ENCODE measurements at regions not wholly inside any gene's neighbourhood (a gene's known extent, or its start where the extent isn't known, plus 50 kb on each side); places are given as distances from the start of the nearest gene placed in this dataset.
"Not testable (repeated sequence)": the region's sequence is repeated elsewhere in the genome, so short reads cannot be mapped to it uniquely, and the experiment has no call there.

DNA sequence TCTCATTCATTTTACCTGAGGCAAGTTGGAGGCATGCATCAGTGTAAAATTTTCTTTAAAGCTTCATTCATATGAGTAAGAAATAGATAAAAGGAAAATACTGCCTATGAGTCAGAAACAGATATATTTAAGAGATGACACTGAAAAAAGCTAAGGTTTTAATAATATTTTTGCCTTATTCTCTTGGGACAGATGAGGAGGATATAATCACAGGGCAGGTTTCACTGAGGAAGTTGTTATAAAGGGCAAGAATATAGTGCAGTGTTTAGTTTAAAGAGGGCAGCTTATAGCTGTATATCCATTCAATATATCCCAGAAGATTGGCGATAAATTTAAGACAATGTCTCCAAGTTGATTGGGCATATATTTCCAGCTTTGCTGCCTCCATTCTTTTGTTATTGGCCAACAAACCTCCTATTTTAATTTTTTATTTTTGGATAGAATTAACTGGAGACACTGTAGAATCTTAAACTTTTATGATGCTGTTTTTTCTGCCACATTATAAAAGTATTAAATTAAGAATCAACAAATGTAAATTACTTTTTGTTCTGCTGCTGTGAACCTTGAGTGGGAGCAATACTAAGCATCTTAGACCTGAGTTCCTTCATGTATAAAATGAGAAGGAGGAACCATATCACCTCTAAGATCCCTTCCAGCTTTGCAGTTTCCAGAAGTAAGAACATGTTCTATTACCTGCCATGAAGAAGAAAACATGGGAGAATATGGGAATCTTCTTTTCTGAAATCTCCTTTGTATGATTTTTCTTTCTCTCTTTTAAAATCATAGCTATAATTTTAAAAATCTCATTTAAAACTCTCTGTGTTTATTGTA lies 171.6 kb downstream of the S1PR1 start:
- DNase-seq (ENCODE audit: low read depth in 2 of 2, low spot score in 1 of 2), result no peak

DNA sequence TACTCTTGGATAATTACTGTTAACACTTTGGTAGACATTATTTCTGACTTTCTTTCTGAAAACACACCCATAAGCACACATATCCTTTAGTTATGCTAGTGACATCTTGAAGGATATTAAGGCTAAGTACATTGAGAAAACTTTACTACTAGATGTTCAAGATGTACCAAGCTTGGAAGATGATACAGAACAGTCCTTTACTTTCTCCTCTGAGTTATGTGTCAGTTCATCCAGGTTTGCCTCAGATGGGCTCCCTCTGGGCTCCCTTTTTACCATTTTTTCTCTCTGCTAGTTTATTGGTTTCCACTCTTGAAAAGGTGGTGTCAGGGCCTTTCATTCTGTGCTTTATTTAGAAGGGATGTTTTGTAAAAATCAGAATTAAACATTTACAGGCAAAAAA lies 172.3 kb downstream of the S1PR1 start:
- no peak for DNase-seq (ENCODE audit: low read depth in 2 of 2, low spot score in 1 of 2)

DNA sequence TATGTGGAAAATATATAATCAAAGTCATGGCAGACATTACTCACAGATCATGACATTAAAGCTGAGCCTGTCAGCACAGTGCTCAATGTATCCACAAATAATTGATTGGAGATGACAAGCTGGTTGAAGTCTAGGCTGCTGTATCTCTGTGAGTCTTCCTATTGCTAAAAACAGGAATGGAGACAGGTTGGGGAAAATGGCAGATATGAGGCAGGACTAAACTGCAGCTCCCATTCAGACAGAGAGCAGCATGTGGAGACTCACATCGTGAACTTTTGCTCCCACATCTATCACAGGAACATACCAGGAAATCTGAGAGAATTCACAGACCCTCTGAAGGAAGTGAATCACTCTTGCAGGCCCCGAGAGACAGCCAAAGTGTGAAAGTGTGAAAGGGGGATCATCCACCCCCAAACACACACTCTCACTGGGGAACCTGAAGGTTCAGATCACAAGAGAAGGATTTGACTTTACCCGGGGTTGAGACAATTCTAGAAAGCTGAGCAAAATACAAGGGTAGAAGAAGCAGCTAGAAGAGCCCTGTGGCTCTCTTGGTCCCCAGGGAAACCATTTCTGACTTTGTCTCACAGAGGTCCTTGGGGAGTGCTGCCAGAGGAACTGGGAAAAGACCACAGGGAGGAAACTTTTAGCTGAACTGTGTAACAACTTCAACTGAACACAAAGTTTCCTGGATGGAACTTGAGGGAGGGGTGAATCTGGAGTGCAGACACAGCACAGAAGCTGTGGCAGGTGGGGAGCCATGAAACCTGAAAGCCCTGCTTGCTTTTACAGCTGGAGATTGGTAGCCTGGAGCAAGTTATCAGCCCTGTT lies 173.4 kb downstream of the S1PR1 start:
- DNase-seq (ENCODE audit: low read depth in 2 of 2, low spot score in 1 of 2), result no peak

- DNase-seq (ENCODE audit: low read depth in 2 of 2, low spot score in 1 of 2), result no peak
Measured at GRCh38 chr1:101420406-101420805, 183.6 kb downstream of the S1PR1 start.

- not testable (repeated sequence) for DNase-seq (ENCODE audit: low read depth in 2 of 2, low spot score in 1 of 2)
Measured at GRCh38 chr1:101428083-101428482, 191.3 kb downstream of the S1PR1 start.

DNA sequence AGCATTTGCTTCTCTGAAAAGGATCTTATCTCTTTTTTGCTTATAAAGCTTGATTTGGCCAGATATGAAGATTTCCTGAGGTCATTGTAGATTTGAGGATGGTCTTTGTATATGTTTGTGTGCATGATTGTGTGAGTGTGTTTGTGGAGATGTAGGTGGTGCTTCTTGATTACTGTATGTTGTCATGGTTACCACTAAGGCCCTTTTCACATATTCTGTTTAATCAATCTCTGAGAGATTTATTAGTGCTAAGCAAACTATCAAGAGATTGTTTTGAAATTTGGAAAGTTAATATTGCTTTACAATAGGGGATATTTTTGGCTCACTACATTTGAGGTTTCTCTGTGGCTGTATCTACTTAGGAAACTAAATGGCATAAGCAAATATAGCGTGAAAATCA lies 191.7 kb downstream of the S1PR1 start:
- DNase-seq (ENCODE audit: low read depth in 2 of 2, low spot score in 1 of 2), result no peak

- DNase-seq (ENCODE audit: low read depth in 2 of 2, low spot score in 1 of 2), result no peak
Measured at GRCh38 chr1:101431956-101432510, 195.2 kb downstream of the S1PR1 start.

GRCh38 chr1:101435831-101436511 lies 199.2 kb downstream of the S1PR1 start:
- DNase-seq (ENCODE audit: low read depth in 2 of 2, low spot score in 1 of 2), result no peak

DNA sequence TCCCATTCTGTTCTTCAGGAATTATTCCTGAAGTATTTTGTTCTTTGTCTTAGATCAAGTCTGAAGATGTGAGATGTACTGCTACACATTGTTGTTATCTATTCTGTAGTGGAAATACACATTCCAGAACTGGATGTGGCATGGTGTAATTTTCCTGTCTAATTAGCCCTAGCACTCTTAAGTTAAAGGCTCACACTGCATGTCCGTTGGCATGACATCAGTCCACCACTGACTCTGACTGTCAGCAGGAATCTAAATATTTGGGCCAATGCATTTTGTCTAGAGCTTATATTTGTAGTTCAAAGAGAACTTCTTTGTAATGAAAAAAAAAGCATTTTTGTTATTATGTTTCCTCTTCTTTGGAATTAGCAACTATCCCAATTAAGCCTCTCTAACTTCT lies 201.0 kb downstream of the S1PR1 start:
- no peak for DNase-seq (ENCODE audit: low read depth in 2 of 2, low spot score in 1 of 2)

GRCh38 chr1:101438359-101438758 lies 201.5 kb downstream of the S1PR1 start:
- DNase-seq (ENCODE audit: low read depth in 2 of 2, low spot score in 1 of 2), result no peak

GRCh38 chr1:101440485-101440884 lies 203.7 kb downstream of the S1PR1 start:
- no peak for DNase-seq (ENCODE audit: low read depth in 2 of 2, low spot score in 1 of 2)

DNA sequence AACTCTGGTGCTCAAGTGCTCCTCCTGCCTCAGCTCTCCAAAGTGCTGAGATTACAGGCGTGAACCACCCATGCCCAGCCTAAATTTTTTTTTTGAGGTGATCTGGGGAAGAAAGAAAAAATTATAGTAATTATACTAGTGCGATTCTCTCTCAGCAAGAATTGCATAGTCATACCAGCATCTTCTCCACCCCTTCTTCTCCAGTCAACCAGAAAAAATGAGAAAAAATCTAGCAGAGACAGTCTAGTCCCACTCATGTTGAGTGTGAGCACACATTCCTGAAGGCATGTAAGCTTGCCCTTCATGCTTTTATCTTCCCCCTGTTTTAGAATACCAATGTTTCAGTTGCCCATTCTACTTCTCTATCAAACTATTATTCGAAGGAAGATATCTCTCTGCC lies 207.6 kb downstream of the S1PR1 start:
- no peak for DNase-seq (ENCODE audit: low read depth in 2 of 2, low spot score in 1 of 2)

DNA sequence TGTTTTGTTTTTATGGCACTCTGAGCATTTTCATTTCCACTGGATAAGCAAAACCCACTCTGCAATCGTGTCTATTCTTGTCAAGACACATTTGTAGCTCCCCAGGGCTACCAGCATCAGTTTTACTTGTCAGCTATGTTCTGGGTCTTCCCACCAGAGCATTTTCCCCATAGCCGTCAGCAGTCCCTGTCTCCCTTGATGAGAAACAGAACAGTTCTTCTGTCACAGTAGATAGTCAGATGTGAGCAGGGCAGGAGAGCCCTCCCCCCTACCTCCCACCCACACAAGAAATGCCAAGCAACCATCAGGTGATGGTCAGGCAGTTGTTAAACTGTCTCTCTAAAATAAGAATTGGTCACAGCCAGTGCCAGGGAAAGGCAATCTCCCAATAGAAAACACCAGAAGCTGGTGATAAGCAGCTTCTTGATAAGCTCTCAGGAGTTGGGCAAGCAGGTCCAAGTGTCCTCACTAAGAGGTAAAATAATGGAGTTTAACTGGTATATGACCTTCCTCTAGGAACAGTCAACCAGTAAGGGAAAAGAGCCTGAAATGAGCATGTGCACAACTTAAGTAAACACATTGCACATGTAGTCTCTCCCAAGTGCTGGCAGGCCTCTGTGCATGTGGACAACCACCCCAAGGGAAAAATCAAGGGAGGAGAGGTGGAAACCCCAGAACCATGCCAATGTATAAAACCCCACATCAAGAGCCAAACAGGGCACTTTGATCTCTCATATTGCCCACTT lies 208.2 kb downstream of the S1PR1 start:
- DNase-seq (ENCODE audit: low read depth in 2 of 2, low spot score in 1 of 2), result no peak

DNA sequence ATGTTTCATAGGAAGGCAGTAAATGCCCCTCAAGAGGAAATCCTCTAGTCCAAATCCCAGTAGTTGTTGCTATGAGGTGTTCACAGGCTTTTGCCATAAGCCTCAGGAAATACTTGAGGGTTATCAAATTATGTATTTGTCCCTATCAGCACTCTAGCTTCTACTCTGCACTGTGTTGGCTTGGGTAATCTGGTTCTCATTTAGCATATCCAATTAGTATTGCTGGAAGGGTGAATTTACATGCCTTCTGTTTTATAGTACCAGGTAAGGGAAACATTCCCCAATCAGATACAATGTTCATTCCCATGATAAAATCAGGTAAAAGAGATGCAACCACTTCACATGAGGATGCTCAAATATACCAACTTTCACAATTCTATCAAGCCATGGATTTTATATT lies 211.2 kb downstream of the S1PR1 start:
- no peak for DNase-seq (ENCODE audit: low read depth in 2 of 2, low spot score in 1 of 2)

DNA sequence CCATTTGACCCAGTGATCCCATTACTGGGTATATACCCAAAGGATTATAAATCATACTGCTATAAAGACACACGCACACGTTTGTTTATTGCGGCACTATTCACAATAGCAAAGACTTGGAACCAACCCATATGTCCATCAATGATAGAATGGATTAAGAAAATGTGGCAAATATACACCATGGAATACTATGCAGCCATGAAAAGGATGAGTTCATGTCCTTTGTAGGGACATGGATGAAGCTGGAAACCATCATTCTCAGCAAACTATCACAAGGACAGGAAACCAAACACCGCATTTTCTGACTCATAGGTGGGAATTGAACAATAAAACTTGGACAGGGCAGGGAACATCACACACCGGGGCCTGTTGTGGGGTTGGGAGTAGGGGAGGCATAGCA lies 213.9 kb downstream of the S1PR1 start:
- DNase-seq (ENCODE audit: low read depth in 2 of 2, low spot score in 1 of 2), result not testable (repeated sequence)

DNA sequence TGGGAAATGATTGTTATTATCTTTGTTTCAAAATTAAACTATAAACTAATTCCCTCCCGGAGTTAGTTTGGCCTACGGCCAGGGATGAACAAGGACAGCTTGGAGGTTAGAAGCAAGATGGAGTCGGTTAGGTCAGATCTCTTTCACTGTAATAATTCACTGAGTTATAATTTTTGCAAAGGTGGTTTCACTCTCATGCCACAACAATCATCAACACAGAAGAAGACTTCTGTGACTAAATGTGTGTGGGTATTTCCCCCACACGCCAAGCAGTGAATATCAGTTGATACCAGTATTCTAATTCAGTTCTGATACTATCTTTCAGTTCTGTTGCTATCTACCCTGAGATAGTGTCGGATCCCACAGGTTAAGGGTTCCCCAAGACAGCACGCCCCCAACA lies 215.1 kb downstream of the S1PR1 start:
- DNase-seq (ENCODE audit: low read depth in 2 of 2, low spot score in 1 of 2), result no peak

GRCh38 chr1:101452825-101453224 lies 216.0 kb downstream of the S1PR1 start:
- no peak for DNase-seq (ENCODE audit: low read depth in 2 of 2, low spot score in 1 of 2)

GRCh38 chr1:101453844-101454243 lies 217.0 kb downstream of the S1PR1 start:
- DNase-seq (ENCODE audit: low read depth in 2 of 2, low spot score in 1 of 2), result no peak

DNA sequence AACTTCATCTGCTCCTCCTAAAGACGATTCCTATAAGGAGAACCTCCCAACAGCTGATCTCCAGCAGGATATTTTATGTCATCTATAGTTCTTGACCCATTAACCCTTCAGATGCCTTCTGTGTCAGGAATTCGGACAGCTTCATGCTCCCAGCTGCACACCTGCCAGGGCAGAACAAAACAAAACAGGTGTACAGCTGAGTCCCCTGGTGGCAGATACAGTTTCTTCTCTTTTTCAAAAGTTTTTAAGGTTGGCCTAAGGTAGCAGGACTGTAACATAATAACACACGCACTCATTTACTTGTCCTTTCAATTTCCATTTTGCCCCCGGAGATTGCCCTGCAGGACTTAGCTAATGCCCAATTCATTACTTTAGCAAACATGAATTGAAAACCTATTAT lies 218.3 kb downstream of the S1PR1 start:
- DNase-seq (ENCODE audit: low read depth in 2 of 2, low spot score in 1 of 2), result no peak

DNA sequence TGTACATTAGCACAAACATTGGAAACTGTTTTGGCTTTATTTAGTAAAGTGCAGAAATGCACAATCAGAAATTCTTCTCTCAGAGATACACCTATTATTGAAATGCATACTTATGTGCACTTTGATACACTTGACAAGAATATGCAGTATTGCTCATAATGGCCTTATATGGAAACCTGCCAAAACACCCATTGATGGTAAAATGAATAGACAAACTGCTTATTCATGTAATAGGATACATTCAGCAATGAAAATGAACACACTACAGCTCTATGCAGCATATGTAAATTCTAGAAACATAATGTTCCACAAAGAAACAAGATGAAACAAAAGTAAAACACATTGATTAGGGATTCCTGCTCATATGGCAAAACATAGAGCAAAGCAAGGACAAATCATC lies 223.9 kb downstream of the S1PR1 start:
- no peak for DNase-seq (ENCODE audit: low read depth in 2 of 2, low spot score in 1 of 2)

DNA sequence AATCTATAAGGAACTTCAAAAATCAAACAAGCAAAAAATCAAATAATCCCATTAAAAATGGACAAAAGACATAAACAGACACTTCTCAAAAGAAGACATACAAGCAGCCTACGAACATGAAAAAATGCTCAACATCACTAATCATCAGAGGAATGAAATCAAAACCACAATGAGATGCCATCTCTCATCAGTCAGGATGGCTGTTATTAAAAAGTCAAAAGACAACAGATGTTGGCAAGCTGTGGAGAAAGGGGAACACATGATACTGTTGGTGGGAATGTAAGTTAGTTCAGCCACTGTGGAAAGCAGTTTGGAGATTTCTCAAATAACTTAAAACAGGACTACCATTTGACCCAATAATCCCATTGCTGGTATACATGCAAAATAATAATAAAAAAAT lies 226.4 kb downstream of the S1PR1 start:
- DNase-seq (ENCODE audit: low read depth in 2 of 2, low spot score in 1 of 2), result no peak

Data from stimulated activated CD8-positive, alpha-beta memory T cell treated with anti-CD3 and anti-CD28 coated beads, Interleukin-4, amount 100 ng/mL, for 4 hours (primary cell).